Mesenchymal stem cell (in vitro differentiated cells and primary cell): ENCODE measurements at regions not wholly inside any gene's neighbourhood (a gene's known extent, or its start where the extent isn't known, plus 50 kb on each side); places are given as distances from the start of the nearest gene placed in this dataset.

Experiments
- DNase-seq: peaks from one replicate; pipeline ENCODE4 v3.0.0-alpha.2; 2013
- H2AFZ ChIP-seq: one replicate; pipeline ENCODE4 v1.6.1; 2013; ENCODE audit warnings: low read depth, mild to moderate bottlenecking, control low read depth, inconsistent platforms, low read length, moderate library complexity
- H2AK5ac ChIP-seq: 2 replicates; pipeline ENCODE4 v1.6.1; 2013; ENCODE audit warnings: low read length, moderate library complexity, mild to moderate bottlenecking, inconsistent platforms; ENCODE audit not compliant: severe bottlenecking
- H2BK120ac ChIP-seq: one replicate; pipeline ENCODE4 v1.6.1; 2013; ENCODE audit warnings: low read depth, mild to moderate bottlenecking, inconsistent platforms, low read length, moderate library complexity
- H2BK12ac ChIP-seq, 2 experiments: one replicate each; pipeline ENCODE4 v1.6.1; 2013; ENCODE audit warnings: inconsistent platforms in 2 of 2, low read length in 2 of 2, mild to moderate bottlenecking in 2 of 2, moderate library complexity in 2 of 2, control low read depth in 1 of 2
- H2BK15ac ChIP-seq: one replicate; pipeline ENCODE4 v1.6.1; 2013; ENCODE audit warnings: mild to moderate bottlenecking, low read depth, inconsistent platforms; ENCODE audit not compliant: poor library complexity, severe bottlenecking
- H2BK5ac ChIP-seq: 2 replicates; pipeline ENCODE4 v1.6.1; 2013; ENCODE audit warnings: low read depth, mild to moderate bottlenecking, low read length, control low read depth, inconsistent platforms; ENCODE audit not compliant: poor library complexity, severe bottlenecking
- H3K14ac ChIP-seq, 2 experiments: one replicate each; pipeline ENCODE4 v1.6.1; 2013; ENCODE audit warnings: inconsistent platforms in 2 of 2, low read length in 2 of 2, control low read depth in 1 of 2, mild to moderate bottlenecking in 1 of 2, moderate library complexity in 1 of 2
- H3K18ac ChIP-seq, 2 experiments: one replicate each; pipeline ENCODE4 v1.6.1; 2013; ENCODE audit warnings: inconsistent platforms in 2 of 2, low read length in 2 of 2, control low read depth in 1 of 2, low read depth in 1 of 2, mild to moderate bottlenecking in 1 of 2
- H3K23ac ChIP-seq, 2 experiments: one replicate each; pipeline ENCODE4 v1.6.1; 2013; ENCODE audit warnings: inconsistent platforms in 2 of 2, low read length in 2 of 2, mild to moderate bottlenecking in 2 of 2, moderate library complexity in 2 of 2, control low read depth in 1 of 2
- H3K27ac ChIP-seq: 2 replicates; pipeline ENCODE4 v1.5.1; 2013; ENCODE audit warnings: mild to moderate bottlenecking, moderate library complexity, low read length, control low read depth, inconsistent platforms; ENCODE audit not compliant: poor library complexity, severe bottlenecking
- H3K27me3 ChIP-seq, 2 experiments: 2 replicates each; pipeline versions ENCODE4 v1.6.1 to v1.7.0; 2013; ENCODE audit warnings: low read length in 2 of 2, mild to moderate bottlenecking in 2 of 2, moderate library complexity in 2 of 2, control low read depth in 1 of 2, inconsistent platforms in 1 of 2; ENCODE audit not compliant: control insufficient read depth in 1 of 2, insufficient read depth in 1 of 2
- H3K36me3 ChIP-seq, 2 experiments: 2 replicates each; pipeline versions ENCODE4 v1.6.1 to v1.7.0; 2013; ENCODE audit warnings: low read length in 2 of 2, control low read depth in 1 of 2, inconsistent platforms in 1 of 2, low read depth in 1 of 2, mild to moderate bottlenecking in 1 of 2; ENCODE audit not compliant: insufficient read depth in 2 of 2, control insufficient read depth in 1 of 2
- H3K4ac ChIP-seq, 2 experiments: one replicate each; pipeline ENCODE4 v1.6.1; 2013; ENCODE audit warnings: inconsistent platforms in 2 of 2, low read length in 2 of 2, mild to moderate bottlenecking in 2 of 2, moderate library complexity in 2 of 2, control low read depth in 1 of 2, low read depth in 1 of 2
- H3K4me1 ChIP-seq: 2 replicates; pipeline ENCODE4 v1.6.1; 2013; ENCODE audit warnings: low read depth, low read length, control low read depth; ENCODE audit not compliant: control insufficient read depth, insufficient read depth
- H3K4me2 ChIP-seq: 2 replicates; pipeline ENCODE4 v1.6.1; 2013; ENCODE audit warnings: low read length, mild to moderate bottlenecking, inconsistent platforms; ENCODE audit not compliant: poor library complexity, severe bottlenecking
- H3K4me3 ChIP-seq, 2 experiments: 2 replicates each; pipeline versions ENCODE4 v1.5.1 to v1.7.0; 2013; ENCODE audit warnings: low read length in 2 of 2, mild to moderate bottlenecking in 2 of 2, control low read depth in 1 of 2, low read depth in 1 of 2; ENCODE audit not compliant: insufficient read depth in 1 of 2
- H3K79me1 ChIP-seq: replicated peaks from 2 replicates; pipeline ENCODE4 v1.6.1; 2013; ENCODE audit warnings: mild to moderate bottlenecking, control low read depth, low read length, inconsistent platforms; ENCODE audit not compliant: poor library complexity, severe bottlenecking
- H3K9ac ChIP-seq: 2 replicates; pipeline ENCODE4 v1.7.0; 2013; ENCODE audit warnings: mild to moderate bottlenecking, low read length, moderate library complexity
- H3K9me3 ChIP-seq: 2 replicates; pipeline ENCODE4 v1.7.0; 2013; ENCODE audit warnings: mild to moderate bottlenecking, low read length; ENCODE audit not compliant: control insufficient read depth
- H4K8ac ChIP-seq: one replicate; pipeline ENCODE4 v1.6.1; 2013; ENCODE audit warnings: inconsistent platforms, mild to moderate bottlenecking, low read length, moderate library complexity
- H4K91ac ChIP-seq: one replicate; pipeline ENCODE4 v1.6.1; 2013; ENCODE audit warnings: mild to moderate bottlenecking, low read length, inconsistent platforms
- WGBS: methylation state at CpG from one replicate; pipeline ENCODE4 v1.1.7; 2013; ENCODE audit warnings: mixed read lengths; 5-methylcytosine and 5-hydroxymethylcytosine counted together

DNA sequence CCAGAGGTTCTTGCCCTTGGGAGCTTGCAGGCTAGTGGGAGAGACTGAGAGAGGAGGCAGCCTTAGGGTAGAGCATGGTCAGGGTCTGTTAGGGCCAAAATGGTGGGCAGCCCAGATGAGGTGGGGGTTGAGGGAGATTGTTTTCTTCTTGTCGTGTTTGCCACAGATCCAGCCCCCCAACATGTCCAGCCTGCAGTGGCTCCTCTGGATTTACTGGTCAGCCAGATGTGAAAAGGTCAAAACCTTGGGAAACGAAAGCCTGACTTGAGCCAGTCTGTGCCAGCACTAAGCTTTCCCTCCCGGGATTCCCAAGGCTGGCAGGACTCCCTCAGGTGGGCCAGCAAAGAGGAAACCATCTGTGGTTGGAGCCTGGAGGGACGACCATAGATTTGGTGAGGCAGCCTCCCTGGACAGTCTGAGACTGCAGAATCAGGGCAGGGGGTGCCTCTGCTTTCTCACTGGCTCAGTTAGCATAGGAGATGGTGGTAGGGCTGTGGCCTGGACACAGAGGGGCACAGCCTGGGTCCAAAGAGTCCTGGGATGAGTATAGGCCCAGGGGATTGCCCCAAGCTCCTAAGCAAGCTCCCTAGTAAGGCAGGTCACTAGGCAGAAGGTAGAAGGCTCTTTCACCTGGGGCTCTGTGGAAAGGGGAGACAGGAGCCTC, 51.2 kb upstream of the PRR23C start:
- no peak overlapping the region for H3K4me3 ChIP-seq
- no peak overlapping the region for H2BK5ac ChIP-seq
- no peak overlapping the region for H3K4ac ChIP-seq
- no peak overlapping the region for H3K18ac ChIP-seq
- no peaks in the 10 kb centered on the region for H3K36me3 ChIP-seq
- H3K4me2 ChIP-seq: no peak overlapping the region
- H3K23ac ChIP-seq: no peak overlapping the region
- no peak overlapping the region for H2AK5ac ChIP-seq
- no peak overlapping the region for H4K8ac ChIP-seq
- no peak overlapping the region for H3K14ac ChIP-seq
- no peak overlapping the region for H2BK120ac ChIP-seq
- H3K9me3 ChIP-seq: peaks cover 3% of the 10 kb centered on the region
- H2AFZ ChIP-seq: no peak overlapping the region
- H3K27me3 ChIP-seq: peaks cover 11 to 42% of the 10 kb centered on the region in 2 experiments
- no peak overlapping the region for H3K27ac ChIP-seq
- no peak overlapping the region for H2BK15ac ChIP-seq
- WGBS: 20% methylated on average over 4 of the region's 4 CpGs
- no peaks in the 10 kb centered on the region for H3K79me1 ChIP-seq
- no peak overlapping the region for H3K9ac ChIP-seq
- DNase-seq: no peak
- no peaks in the 10 kb centered on the region for H3K4me1 ChIP-seq
- H4K91ac ChIP-seq: no peak overlapping the region
- no peak overlapping the region for H2BK12ac ChIP-seq

DNA sequence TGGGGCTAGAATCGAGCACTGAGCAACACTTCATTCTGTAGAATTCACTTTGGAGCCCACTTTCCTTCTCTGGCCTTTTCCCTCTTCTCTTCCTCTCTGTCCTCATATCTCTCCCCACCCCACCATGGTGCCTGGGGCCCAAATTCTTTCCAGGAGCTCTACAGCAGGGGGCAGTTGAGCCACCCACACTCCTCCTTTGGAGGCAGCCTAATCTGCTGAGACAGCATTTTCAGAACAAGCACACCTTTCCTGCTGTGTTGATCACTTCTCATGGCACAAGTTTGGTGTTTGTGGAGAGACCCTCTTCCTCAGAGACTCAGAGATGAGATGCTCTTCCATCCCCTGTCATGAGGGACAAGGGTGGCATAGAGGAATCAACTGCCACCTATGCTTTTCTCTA, 52.0 kb upstream of the PRR23C start:
- H3K4me3 ChIP-seq: no peak overlapping the region
- H4K91ac ChIP-seq: no peak overlapping the region
- no peak overlapping the region for H3K4me2 ChIP-seq
- no peak overlapping the region for H3K14ac ChIP-seq
- H3K23ac ChIP-seq: no peak overlapping the region
- no peak overlapping the region for H2BK15ac ChIP-seq
- H4K8ac ChIP-seq: no peak overlapping the region
- H3K4me1 ChIP-seq: peaks cover 3% of the 10 kb centered on the region
- no peaks in the 10 kb centered on the region for H3K36me3 ChIP-seq
- H2BK5ac ChIP-seq: no peak overlapping the region
- DNase-seq: no peak
- H3K27me3 ChIP-seq: peaks cover 11 to 45% of the 10 kb centered on the region in 2 experiments
- no peak overlapping the region for H2BK12ac ChIP-seq
- WGBS: 6% methylated on average over 1 of the region's 1 CpG
- H3K27ac ChIP-seq: no peak overlapping the region
- H3K9ac ChIP-seq: no peak overlapping the region
- no peak overlapping the region for H2BK120ac ChIP-seq
- H3K18ac ChIP-seq: no peak overlapping the region
- no peaks in the 10 kb centered on the region for H3K79me1 ChIP-seq
- no peak overlapping the region for H3K4ac ChIP-seq
- H2AFZ ChIP-seq: no peak overlapping the region
- peaks cover 3% of the 10 kb centered on the region for H3K9me3 ChIP-seq
- no peak overlapping the region for H2AK5ac ChIP-seq

DNA sequence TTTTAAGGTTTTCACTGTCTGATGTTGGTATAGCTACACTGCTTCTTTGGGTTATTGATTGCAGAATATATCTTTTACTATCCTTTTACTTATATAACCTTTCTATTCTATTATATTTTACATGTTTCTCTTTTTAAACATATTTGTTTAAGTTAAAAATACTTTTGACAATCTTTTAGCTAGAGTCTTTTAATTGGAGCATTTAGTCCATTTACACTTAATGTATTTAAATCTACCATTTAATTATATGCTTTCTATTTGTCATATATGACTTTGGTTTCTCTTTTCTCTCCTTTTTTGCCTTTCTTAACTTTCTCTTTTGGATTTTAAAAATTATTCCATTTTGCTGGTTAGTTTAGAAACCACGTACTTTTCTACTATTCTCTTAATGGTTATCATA, 53.7 kb upstream of the PRR23C start:
- no peak overlapping the region for H2BK12ac ChIP-seq
- peaks cover 9% of the 10 kb centered on the region for H3K4me1 ChIP-seq
- H2BK15ac ChIP-seq: no peak overlapping the region
- H2BK5ac ChIP-seq: no peak overlapping the region
- H3K18ac ChIP-seq: no peak overlapping the region
- no peak overlapping the region for H3K4ac ChIP-seq
- H3K9ac ChIP-seq: no peak overlapping the region
- peaks cover 26 to 42% of the 10 kb centered on the region in 2 experiments for H3K27me3 ChIP-seq
- H3K4me3 ChIP-seq: no peak overlapping the region
- H3K79me1 ChIP-seq: no peaks in the 10 kb centered on the region
- H3K23ac ChIP-seq: no peak overlapping the region
- no peak overlapping the region for H2AFZ ChIP-seq
- no peaks in the 10 kb centered on the region for H3K36me3 ChIP-seq
- no peak for DNase-seq
- WGBS: no CpG with 5 or more reads among the region's 1 CpG
- no peak overlapping the region for H2BK120ac ChIP-seq
- no peaks in the 10 kb centered on the region for H3K9me3 ChIP-seq
- H3K27ac ChIP-seq: no peak overlapping the region
- no peak overlapping the region for H4K91ac ChIP-seq
- no peak overlapping the region for H3K4me2 ChIP-seq
- H3K14ac ChIP-seq: no peak overlapping the region
- H2AK5ac ChIP-seq: no peak overlapping the region
- H4K8ac ChIP-seq: no peak overlapping the region

DNA sequence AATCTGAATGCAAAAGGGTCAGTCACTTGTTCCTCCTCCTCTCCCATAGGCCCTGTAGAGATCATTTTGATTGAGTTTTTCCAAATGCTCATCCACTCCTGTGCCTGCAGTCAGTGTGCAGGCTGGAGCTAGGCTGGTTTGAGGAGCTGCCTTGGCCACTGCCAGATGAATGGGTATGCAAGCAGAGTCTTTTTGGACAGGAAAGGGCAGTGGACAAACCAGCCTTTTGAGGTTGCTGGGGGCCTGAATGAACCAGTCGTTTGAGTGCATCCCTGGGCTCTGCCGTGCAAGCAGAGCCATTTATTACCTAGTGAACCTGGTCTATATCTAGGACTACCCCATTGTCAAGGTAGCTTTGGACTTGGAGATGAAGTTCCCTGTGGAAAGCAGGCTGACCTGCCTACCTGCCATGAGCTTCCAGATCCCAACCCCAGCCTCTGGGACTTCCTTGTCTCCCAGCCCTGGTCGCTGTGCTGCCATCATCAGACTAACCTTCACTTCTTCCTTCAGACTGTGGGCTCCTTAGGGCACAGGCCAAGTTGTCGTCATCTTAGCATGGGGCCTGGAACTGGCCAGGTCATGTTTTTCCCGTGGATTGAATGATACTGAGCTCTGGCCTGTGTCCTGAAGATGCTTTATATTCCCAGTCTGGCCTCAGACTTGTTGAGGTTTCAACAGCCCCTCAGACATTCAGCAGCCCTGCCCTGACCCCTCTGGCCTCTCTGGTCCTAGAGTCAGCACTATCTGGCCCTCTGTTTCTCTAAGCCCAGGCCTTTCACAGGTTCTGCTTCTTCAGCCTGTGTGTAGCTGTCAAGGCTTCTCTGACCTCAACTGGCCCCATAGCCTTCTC, 55.5 kb upstream of the PRR23C start:
- H3K23ac ChIP-seq: no peak overlapping the region
- H3K27ac ChIP-seq: no peak overlapping the region
- no peak overlapping the region for H4K8ac ChIP-seq
- no peak overlapping the region for H3K18ac ChIP-seq
- peaks cover 9% of the 10 kb centered on the region for H3K4me1 ChIP-seq
- no peak overlapping the region for H4K91ac ChIP-seq
- no peak overlapping the region for H2BK120ac ChIP-seq
- H3K79me1 ChIP-seq: no peaks in the 10 kb centered on the region
- H3K4me3 ChIP-seq: no peak overlapping the region
- no peak overlapping the region for H2BK15ac ChIP-seq
- no peak overlapping the region for H3K4ac ChIP-seq
- no peak overlapping the region for H3K4me2 ChIP-seq
- 56% methylated on average over 5 of the region's 5 CpGs for WGBS
- no peak overlapping the region for H3K14ac ChIP-seq
- H3K9ac ChIP-seq: no peak overlapping the region
- H2AFZ ChIP-seq: no peak overlapping the region
- H3K9me3 ChIP-seq: no peaks in the 10 kb centered on the region
- H2BK5ac ChIP-seq: no peak overlapping the region
- H3K36me3 ChIP-seq: no peaks in the 10 kb centered on the region
- DNase-seq: no peak
- no peak overlapping the region for H2BK12ac ChIP-seq
- peaks cover 26 to 32% of the 10 kb centered on the region in 2 experiments for H3K27me3 ChIP-seq
- no peak overlapping the region for H2AK5ac ChIP-seq
